ENCODE measurements at regions not wholly inside any gene's neighbourhood (a gene's known extent, or its start where the extent isn't known, plus 50 kb on each side); places are given as distances from the start of the nearest gene placed in this dataset.

GRCh38 chr9:82308836-82309235 is 320.3 kb downstream of the SPATA31D1 start:
- TF ChIP-seq, protein P1, sequence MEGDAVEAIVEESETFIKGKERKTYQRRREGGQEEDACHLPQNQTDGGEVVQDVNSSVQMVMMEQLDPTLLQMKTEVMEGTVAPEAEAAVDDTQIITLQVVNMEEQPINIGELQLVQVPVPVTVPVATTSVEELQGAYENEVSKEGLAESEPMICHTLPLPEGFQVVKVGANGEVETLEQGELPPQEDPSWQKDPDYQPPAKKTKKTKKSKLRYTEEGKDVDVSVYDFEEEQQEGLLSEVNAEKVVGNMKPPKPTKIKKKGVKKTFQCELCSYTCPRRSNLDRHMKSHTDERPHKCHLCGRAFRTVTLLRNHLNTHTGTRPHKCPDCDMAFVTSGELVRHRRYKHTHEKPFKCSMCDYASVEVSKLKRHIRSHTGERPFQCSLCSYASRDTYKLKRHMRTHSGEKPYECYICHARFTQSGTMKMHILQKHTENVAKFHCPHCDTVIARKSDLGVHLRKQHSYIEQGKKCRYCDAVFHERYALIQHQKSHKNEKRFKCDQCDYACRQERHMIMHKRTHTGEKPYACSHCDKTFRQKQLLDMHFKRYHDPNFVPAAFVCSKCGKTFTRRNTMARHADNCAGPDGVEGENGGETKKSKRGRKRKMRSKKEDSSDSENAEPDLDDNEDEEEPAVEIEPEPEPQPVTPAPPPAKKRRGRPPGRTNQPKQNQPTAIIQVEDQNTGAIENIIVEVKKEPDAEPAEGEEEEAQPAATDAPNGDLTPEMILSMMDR (IDR thresholded peaks at IDR 0.05; ENCODE audit: borderline replicate concordance, extremely low read depth, low read length, poor library complexity, severe bottlenecking): no peak
- TF ChIP-seq EZH2 (IDR thresholded peaks at IDR 0.05; ENCODE audit: borderline replicate concordance, low read depth, low read length, severe bottlenecking): no peak
